Body of pancreas (tissue), 4 donors: ENCODE measurements at regions not wholly inside any gene's neighbourhood (a gene's known extent, or its start where the extent isn't known, plus 50 kb on each side); places are given as distances from the start of the nearest gene placed in this dataset.
"Not testable (repeated sequence)": the region's sequence is repeated elsewhere in the genome, so short reads cannot be mapped to it uniquely, and the experiment has no call there.

Experiments
- CTCF ChIP-seq, 7 experiments: fragments of 450-650 bp in 4 of 7; fragments of 200-600 bp in 3 of 7; sonication (generic) in 3 of 7; IDR thresholded peaks; one replicate each; pipeline ENCODE4 v1.5.1; 2016 to 2019; ENCODE audit warnings: antibody characterized with exemption in 7 of 7
- POLR2A ChIP-seq, 3 donors: fragments of 450-650 bp; IDR thresholded peaks; one replicate each; pipeline ENCODE4 v1.6.1; 2016; ENCODE audit warnings: antibody characterized with exemption in 3 of 3, mild to moderate bottlenecking in 2 of 3

GRCh38 chr7:6927643-6928042, 101.6 kb upstream of the CCZ1B start:
- TF ChIP-seq CTCF, POLR2A (IDR thresholded peaks at IDR 0.05): not testable (repeated sequence)
